ENCODE measurements at regions not wholly inside any gene's neighbourhood (a gene's known extent, or its start where the extent isn't known, plus 50 kb on each side); places are given as distances from the start of the nearest gene placed in this dataset.

DNA sequence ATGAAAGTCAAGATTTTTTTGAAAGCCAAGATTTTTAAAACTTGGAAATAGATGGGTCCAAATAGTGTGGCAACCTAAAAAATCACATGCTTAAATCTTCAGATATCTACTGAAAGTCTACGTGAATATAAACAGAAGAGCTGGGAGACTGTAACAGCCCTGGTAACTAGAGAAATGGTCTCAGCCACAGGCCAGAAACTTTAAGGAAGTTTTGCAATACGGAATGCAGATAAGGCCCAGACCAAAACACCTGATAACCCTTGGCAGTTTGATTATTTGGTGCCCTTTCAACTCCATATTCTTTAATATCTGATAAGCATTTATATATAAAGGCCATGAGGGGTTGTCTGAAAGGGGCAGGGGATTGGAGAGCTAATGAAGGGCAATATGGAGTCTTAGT is 537.3 kb upstream of the TGFBR2 start:
- Histone ChIP-seq H3K27me3 (ENCODE audit: control insufficient read depth, insufficient read depth, low read length) (no peaks in the 10 kb centered on the region), H3K36me3 (ENCODE audit: control insufficient read depth in 2 of 3, insufficient read depth in 3 of 3, low read length in 3 of 3) (no peaks in the 10 kb centered on the region), H3K4me3 (ENCODE audit: low read length in 3 of 3) (no peak overlapping the region), H3K9me3 (ENCODE audit: control insufficient read depth in 2 of 3, insufficient read depth in 1 of 3, low read length in 3 of 3) (no peaks in the 10 kb centered on the region), H3K27ac (ENCODE audit: low read depth in 2 of 2, low read length in 2 of 2) (no peak overlapping the region), H3K9ac (ENCODE audit: low read length in 3 of 3) (no peak overlapping the region), H3K4me1 (ENCODE audit: control insufficient read depth in 2 of 3, insufficient read depth in 2 of 3, low read depth in 1 of 3, low read length in 3 of 3) (no peaks in the 10 kb centered on the region)
- FAIRE-seq (no peak), DNase-seq (no peak)
- intact Hi-C loops (cut with DNase I): no loop called here
- TF ChIP-seq, protein P1, sequence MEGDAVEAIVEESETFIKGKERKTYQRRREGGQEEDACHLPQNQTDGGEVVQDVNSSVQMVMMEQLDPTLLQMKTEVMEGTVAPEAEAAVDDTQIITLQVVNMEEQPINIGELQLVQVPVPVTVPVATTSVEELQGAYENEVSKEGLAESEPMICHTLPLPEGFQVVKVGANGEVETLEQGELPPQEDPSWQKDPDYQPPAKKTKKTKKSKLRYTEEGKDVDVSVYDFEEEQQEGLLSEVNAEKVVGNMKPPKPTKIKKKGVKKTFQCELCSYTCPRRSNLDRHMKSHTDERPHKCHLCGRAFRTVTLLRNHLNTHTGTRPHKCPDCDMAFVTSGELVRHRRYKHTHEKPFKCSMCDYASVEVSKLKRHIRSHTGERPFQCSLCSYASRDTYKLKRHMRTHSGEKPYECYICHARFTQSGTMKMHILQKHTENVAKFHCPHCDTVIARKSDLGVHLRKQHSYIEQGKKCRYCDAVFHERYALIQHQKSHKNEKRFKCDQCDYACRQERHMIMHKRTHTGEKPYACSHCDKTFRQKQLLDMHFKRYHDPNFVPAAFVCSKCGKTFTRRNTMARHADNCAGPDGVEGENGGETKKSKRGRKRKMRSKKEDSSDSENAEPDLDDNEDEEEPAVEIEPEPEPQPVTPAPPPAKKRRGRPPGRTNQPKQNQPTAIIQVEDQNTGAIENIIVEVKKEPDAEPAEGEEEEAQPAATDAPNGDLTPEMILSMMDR (IDR thresholded peaks at IDR 0.05; ENCODE audit: borderline replicate concordance, extremely low read depth, insufficient read depth): no peak

DNA sequence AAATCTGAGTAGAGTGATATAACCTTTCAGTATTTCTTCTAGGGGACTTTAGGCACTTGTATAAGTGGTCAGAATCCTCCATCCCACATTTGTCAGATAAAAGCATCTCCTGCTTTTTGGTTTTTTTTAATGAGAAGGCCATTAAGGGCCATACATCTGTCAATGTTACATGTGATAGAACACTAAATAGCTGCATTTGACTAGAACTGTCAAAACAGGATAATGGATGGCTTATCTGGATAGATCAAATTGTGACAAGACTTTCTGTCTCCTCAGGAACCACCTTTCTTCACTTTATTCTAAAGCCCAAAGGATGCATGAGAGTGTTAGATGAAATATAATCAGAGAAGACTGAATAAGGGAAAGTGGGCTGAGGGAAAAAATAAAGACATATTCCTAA is 533.4 kb upstream of the TGFBR2 start:
- DNase-seq: no peak
- intact Hi-C loops (cut with DNase I): no loop called here
- H3K36me3 ChIP-seq (ENCODE audit: control insufficient read depth in 2 of 3, insufficient read depth in 3 of 3, low read length in 3 of 3): no peaks in the 10 kb centered on the region
- no peak overlapping the region for H3K27ac ChIP-seq (ENCODE audit: low read depth in 2 of 2, low read length in 2 of 2)
- no peak overlapping the region for H3K9ac ChIP-seq (ENCODE audit: low read length in 3 of 3)
- FAIRE-seq: no peak
- H3K4me3 ChIP-seq (ENCODE audit: low read length in 3 of 3): no peak overlapping the region
- no peaks in the 10 kb centered on the region for H3K9me3 ChIP-seq (ENCODE audit: control insufficient read depth in 2 of 3, insufficient read depth in 1 of 3, low read length in 3 of 3)
- H3K4me1 ChIP-seq (ENCODE audit: control insufficient read depth in 2 of 3, insufficient read depth in 2 of 3, low read depth in 1 of 3, low read length in 3 of 3): no peaks in the 10 kb centered on the region
- no peaks in the 10 kb centered on the region for H3K27me3 ChIP-seq (ENCODE audit: control insufficient read depth, insufficient read depth, low read length)
- TF ChIP-seq, protein P1 (IDR thresholded peaks at IDR 0.05; ENCODE audit: borderline replicate concordance, extremely low read depth, insufficient read depth): no peak

DNA sequence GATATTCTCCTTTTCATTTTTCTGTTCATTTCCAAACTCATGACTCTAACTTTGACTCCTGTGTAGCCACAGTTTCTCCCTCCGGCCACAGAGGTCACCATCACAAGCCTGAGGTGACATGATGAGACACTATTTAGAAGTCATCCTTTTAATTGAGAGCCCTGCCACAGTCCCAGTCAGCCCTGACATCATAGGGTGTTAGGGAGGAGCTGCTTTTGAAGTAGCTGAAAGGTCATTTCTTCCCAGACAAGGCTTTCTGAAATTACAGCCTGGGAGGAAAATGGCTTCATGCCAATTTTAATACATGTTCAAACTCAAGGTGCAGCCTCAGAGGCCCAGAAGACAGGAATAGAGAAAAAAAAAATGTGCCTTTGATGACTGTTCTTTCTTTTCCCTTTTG is 532.8 kb upstream of the TGFBR2 start:
- no peaks in the 10 kb centered on the region for H3K27me3 ChIP-seq (ENCODE audit: control insufficient read depth, insufficient read depth, low read length)
- H3K4me3 ChIP-seq (ENCODE audit: low read length in 3 of 3): no peak overlapping the region
- no peak for FAIRE-seq
- no peak overlapping the region for H3K9ac ChIP-seq (ENCODE audit: low read length in 3 of 3)
- no peak overlapping the region for H3K27ac ChIP-seq (ENCODE audit: low read depth in 2 of 2, low read length in 2 of 2)
- no peaks in the 10 kb centered on the region for H3K36me3 ChIP-seq (ENCODE audit: control insufficient read depth in 2 of 3, insufficient read depth in 3 of 3, low read length in 3 of 3)
- H3K4me1 ChIP-seq (ENCODE audit: control insufficient read depth in 2 of 3, insufficient read depth in 2 of 3, low read depth in 1 of 3, low read length in 3 of 3): no peaks in the 10 kb centered on the region
- intact Hi-C loops (cut with DNase I): no loop called here
- TF ChIP-seq, protein P1 (IDR thresholded peaks at IDR 0.05; ENCODE audit: borderline replicate concordance, extremely low read depth, insufficient read depth): no peak
- DNase-seq: peak in 4 of 5 donors; percentile 39 to 77 (median 55)
- H3K9me3 ChIP-seq (ENCODE audit: control insufficient read depth in 2 of 3, insufficient read depth in 1 of 3, low read length in 3 of 3): no peaks in the 10 kb centered on the region

DNA sequence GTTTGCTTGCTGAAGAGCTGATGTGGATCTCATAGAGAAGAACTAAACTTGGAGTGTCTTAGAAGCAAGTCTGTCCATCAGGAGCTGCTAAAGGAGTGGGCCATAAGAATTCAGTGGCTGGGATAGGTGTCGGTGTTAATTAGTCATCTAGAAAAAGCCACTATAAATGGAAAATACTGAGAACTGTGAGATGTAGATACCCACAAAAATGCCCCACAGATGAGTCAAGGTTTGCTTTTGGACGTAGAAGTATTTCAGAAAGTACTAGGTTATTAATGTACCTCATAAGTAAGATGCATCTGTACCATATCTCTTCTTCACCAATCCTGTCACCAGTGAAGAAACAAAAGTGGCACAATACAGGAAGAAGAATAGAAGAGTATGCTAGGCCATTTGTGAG is 530.9 kb upstream of the TGFBR2 start:
- no peak for FAIRE-seq
- no peak overlapping the region for H3K4me3 ChIP-seq (ENCODE audit: low read length in 3 of 3)
- no peak overlapping the region for H3K27ac ChIP-seq (ENCODE audit: low read depth in 2 of 2, low read length in 2 of 2)
- H3K9me3 ChIP-seq (ENCODE audit: control insufficient read depth in 2 of 3, insufficient read depth in 1 of 3, low read length in 3 of 3): no peaks in the 10 kb centered on the region
- intact Hi-C loops (cut with DNase I): no loop called here
- no peaks in the 10 kb centered on the region for H3K36me3 ChIP-seq (ENCODE audit: control insufficient read depth in 2 of 3, insufficient read depth in 3 of 3, low read length in 3 of 3)
- TF ChIP-seq, protein P1 (IDR thresholded peaks at IDR 0.05; ENCODE audit: borderline replicate concordance, extremely low read depth, insufficient read depth): no peak
- H3K27me3 ChIP-seq (ENCODE audit: control insufficient read depth, insufficient read depth, low read length): no peaks in the 10 kb centered on the region
- H3K4me1 ChIP-seq (ENCODE audit: control insufficient read depth in 2 of 3, insufficient read depth in 2 of 3, low read depth in 1 of 3, low read length in 3 of 3): no peaks in the 10 kb centered on the region
- H3K9ac ChIP-seq (ENCODE audit: low read length in 3 of 3): no peak overlapping the region
- DNase-seq: no peak
